ENCODE measurements at regions not wholly inside any gene's neighbourhood (a gene's known extent, or its start where the extent isn't known, plus 50 kb on each side); places are given as distances from the start of the nearest gene placed in this dataset.

- no peak for TF ChIP-seq CTCF (IDR thresholded peaks at IDR 0.05)
- no peak for TF ChIP-seq POLR2A (IDR thresholded peaks at IDR 0.05)
Observed at GRCh38 chr4:147310312-147310711, 170.6 kb upstream of the EDNRA start.

Measured in Peyer's patch (tissue), 4 donors.